HFFc6 (cell line): ENCODE measurements at regions not wholly inside any gene's neighbourhood (a gene's known extent, or its start where the extent isn't known, plus 50 kb on each side); places are given as distances from the start of the nearest gene placed in this dataset.

Experiments used
- DNase-seq: peaks from one replicate; pipeline ENCODE4 v3.0.0-alpha.2; 2018
- H3K27ac Mint-ChIP-seq: 2 replicates; pipeline ENCODE4 v1.8.0; 2020; ENCODE audit warnings: mild to moderate bottlenecking, mixed read lengths
- H3K27me3 Mint-ChIP-seq: 2 replicates; pipeline ENCODE4 v1.8.0; 2021; ENCODE audit warnings: mild to moderate bottlenecking, moderate library complexity, mixed read lengths; ENCODE audit not compliant: insufficient read depth
- H3K36me3 Mint-ChIP-seq: 2 replicates; pipeline ENCODE4 v1.8.0; 2021; ENCODE audit warnings: low read depth, mixed read lengths
- H3K4me1 Mint-ChIP-seq: 2 replicates; pipeline ENCODE4 v1.8.0; 2020; ENCODE audit warnings: low read depth, mixed read lengths
- H3K4me3 Mint-ChIP-seq: 2 replicates; pipeline ENCODE4 v1.8.0; 2020; ENCODE audit warnings: mild to moderate bottlenecking, moderate library complexity, mixed read lengths
- H3K9me3 Mint-ChIP-seq: 2 replicates; pipeline ENCODE4 v1.8.0; 2020; ENCODE audit warnings: mild to moderate bottlenecking, mixed read lengths
- TF ChIP-seq, protein P1 (sequence below): fragments of 200-600 bp; sonication (generic); IDR thresholded peaks from 2 replicates; pipeline ENCODE4 v1.5.0; 2021; ENCODE audit warnings: antibody characterized with exemption, mild to moderate bottlenecking

DNA sequence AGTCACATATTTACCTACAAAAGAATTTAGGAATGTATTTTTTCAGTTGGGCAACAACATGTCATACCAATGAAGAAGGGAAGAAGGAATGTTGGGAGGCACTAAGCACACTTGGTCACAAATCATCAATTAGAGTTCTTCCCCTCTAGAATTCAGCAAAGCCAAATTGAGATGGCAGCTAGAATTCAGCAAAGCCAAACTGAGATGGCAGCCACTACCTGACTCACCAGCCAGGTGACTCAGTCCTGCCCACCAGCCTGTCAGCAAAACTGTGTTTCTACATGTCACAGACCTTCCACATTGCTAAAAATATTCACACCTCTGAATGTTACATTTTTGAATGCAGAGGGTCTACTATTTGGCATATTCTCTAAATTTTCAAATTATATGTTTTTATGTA, 63.2 kb upstream of the NOCT start:
- TF ChIP-seq, protein P1, sequence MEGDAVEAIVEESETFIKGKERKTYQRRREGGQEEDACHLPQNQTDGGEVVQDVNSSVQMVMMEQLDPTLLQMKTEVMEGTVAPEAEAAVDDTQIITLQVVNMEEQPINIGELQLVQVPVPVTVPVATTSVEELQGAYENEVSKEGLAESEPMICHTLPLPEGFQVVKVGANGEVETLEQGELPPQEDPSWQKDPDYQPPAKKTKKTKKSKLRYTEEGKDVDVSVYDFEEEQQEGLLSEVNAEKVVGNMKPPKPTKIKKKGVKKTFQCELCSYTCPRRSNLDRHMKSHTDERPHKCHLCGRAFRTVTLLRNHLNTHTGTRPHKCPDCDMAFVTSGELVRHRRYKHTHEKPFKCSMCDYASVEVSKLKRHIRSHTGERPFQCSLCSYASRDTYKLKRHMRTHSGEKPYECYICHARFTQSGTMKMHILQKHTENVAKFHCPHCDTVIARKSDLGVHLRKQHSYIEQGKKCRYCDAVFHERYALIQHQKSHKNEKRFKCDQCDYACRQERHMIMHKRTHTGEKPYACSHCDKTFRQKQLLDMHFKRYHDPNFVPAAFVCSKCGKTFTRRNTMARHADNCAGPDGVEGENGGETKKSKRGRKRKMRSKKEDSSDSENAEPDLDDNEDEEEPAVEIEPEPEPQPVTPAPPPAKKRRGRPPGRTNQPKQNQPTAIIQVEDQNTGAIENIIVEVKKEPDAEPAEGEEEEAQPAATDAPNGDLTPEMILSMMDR, result no peak
- peaks cover 10% of the 10 kb centered on the region for H3K27me3 Mint-ChIP-seq
- H3K4me3 Mint-ChIP-seq, result no peak overlapping the region
- H3K27ac Mint-ChIP-seq, result no peak overlapping the region
- H3K9me3 Mint-ChIP-seq, result no peaks in the 10 kb centered on the region
- H3K4me1 Mint-ChIP-seq, result peaks cover 10% of the 10 kb centered on the region
- no peaks in the 10 kb centered on the region for H3K36me3 Mint-ChIP-seq
- DNase-seq, result no peak

- Mint-ChIP-seq H3K36me3 (no peaks in the 10 kb centered on the region), H3K27me3 (peaks cover 7% of the 10 kb centered on the region), H3K27ac (no peak overlapping the region), H3K4me1 (peaks cover 10% of the 10 kb centered on the region), H3K4me3 (no peak overlapping the region), H3K9me3 (no peaks in the 10 kb centered on the region)
- TF ChIP-seq, protein P1, result no peak
- DNase-seq, result no peak
Measured at GRCh38 chr4:138951764-138952163, 63.8 kb upstream of the NOCT start.

GRCh38 chr4:138949866-138950265, 65.7 kb upstream of the NOCT start:
- H3K4me1 Mint-ChIP-seq, result peaks cover 10% of the 10 kb centered on the region
- no peak overlapping the region for H3K27ac Mint-ChIP-seq
- no peaks in the 10 kb centered on the region for H3K36me3 Mint-ChIP-seq

DNA sequence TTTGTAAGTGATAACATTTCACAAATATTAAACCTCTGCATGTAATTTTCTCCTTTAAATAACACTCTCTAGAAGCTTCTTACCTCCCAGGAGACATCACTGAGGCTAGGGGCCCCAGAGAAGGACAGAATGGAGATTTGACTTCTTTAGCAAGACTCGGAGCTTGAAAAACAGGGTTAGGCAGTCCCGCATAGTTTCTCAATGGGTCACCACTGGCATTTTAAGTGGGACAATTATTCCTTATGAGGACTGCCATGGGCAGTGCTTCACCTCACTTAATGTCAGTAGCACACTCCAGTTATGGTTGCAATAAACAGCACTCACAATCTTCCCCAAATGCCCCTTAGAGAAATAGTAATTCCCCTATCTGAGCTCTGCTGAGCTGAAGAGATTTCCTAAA, 66.7 kb upstream of the NOCT start:
- Mint-ChIP-seq H3K4me3 (no peak overlapping the region), H3K4me1 (peaks cover 4% of the 10 kb centered on the region), H3K9me3 (no peaks in the 10 kb centered on the region), H3K27ac (no peak overlapping the region), H3K36me3 (no peaks in the 10 kb centered on the region), H3K27me3 (peaks cover 6% of the 10 kb centered on the region)
- TF ChIP-seq, protein P1, result no peak
- no peak for DNase-seq

More at GRCh38 chr4:138949866-138950265, 65.7 kb upstream of the NOCT start:
- Mint-ChIP-seq H3K4me3 (no peak overlapping the region), H3K9me3 (no peaks in the 10 kb centered on the region), H3K27me3 (peaks cover 9% of the 10 kb centered on the region)
- DNase-seq, result no peak
- TF ChIP-seq, protein P1, result no peak

DNA sequence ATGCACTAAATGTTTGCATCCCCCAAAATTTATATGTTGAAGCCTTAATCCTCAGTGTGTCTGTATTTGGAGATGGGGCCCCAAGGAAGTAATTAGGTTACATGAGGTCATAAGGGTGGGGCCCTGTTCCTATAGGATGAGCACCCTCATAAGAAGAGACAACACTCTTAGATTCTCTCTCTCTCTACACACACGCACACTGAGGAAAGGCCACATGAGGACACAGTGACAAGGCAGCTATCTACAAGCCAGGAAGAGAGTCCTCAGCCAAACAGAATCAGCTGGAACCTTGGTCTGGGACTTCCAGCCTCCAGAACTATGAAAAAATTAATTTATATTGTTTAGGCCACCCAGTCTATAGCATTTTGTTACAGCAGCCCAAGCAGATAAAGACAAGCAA, 69.3 kb upstream of the NOCT start:
- no peak overlapping the region for H3K27ac Mint-ChIP-seq
- DNase-seq, result no peak
- TF ChIP-seq, protein P1, result no peak
- no peaks in the 10 kb centered on the region for H3K4me1 Mint-ChIP-seq
- H3K4me3 Mint-ChIP-seq, result no peak overlapping the region
- no peaks in the 10 kb centered on the region for H3K9me3 Mint-ChIP-seq
- peaks cover 19% of the 10 kb centered on the region for H3K27me3 Mint-ChIP-seq
- no peaks in the 10 kb centered on the region for H3K36me3 Mint-ChIP-seq

DNA sequence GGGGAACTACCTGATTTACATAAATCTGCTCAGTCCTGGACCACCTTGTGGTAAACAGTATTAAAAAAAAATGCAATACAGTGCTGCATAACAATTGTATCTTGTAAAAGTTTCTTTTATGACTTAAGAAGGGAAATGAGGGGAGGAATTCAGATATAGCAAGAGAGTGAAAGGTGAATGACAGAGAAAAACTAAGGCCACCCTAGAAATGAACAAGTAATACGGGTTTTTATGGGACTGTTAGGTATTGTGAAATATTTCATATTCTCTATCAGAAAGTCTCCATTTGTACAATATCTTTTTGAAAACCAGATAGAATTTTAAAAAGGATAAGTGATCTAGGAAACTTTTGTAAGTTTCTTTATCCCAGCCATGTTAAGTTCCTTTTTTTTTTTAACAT, 69.7 kb upstream of the NOCT start:
- TF ChIP-seq, protein P1, result no peak
- no peak for DNase-seq
- Mint-ChIP-seq H3K27ac (no peak overlapping the region), H3K36me3 (no peaks in the 10 kb centered on the region), H3K4me3 (no peak overlapping the region), H3K4me1 (no peaks in the 10 kb centered on the region), H3K27me3 (peaks cover 19% of the 10 kb centered on the region), H3K9me3 (no peaks in the 10 kb centered on the region)
